Fibroblast of upper back skin (primary cell): ENCODE measurements at regions not wholly inside any gene's neighbourhood (a gene's known extent, or its start where the extent isn't known, plus 50 kb on each side); places are given as distances from the start of the nearest gene placed in this dataset.
A peak's percentile ranks its signal among the peaks of the same experiment; 100 is the strongest.

Experiments
- DNase-seq: peaks from one replicate; pipeline ENCODE4 v3.0.0-alpha.2; 2013

DNA sequence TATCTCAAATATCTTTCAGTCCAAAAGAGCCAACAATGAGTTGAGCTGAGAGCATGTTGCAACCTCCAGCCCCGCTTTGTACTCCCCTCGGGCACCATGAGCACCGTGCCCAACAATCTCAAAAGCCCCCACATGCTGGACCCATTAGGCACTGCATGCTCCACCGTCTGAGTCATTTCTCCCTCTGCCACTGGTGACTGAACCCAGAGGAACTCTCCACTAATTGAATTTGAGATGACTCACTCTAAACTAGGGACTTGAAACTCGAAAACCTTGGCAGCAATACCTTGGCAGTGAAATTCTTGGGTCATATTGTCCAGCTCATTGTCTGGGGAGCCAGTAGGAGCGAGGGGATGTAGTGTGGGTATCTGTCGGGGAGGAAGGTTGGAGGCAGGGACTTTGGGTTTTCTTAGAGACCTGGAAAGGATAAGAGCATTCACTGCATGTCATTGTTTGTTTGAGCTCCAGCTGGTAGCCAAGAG lies 49.9 kb upstream of the SLIT3 start:
- peak; percentile 100 for DNase-seq
